DND-41 (cell line): ENCODE measurements at regions not wholly inside any gene's neighbourhood (a gene's known extent, or its start where the extent isn't known, plus 50 kb on each side); places are given as distances from the start of the nearest gene placed in this dataset.

Experiments
- ATAC-seq: fragments of 200-7000 bp; cut with Tn5 transposase; 3 replicates; pipeline ENCODE4 v1.9.1; 2021; ENCODE audit warnings: low read depth; ENCODE audit not compliant: insufficient read depth
- DNase-seq: peaks from one replicate; pipeline ENCODE4 v3.0.0-alpha.2; 2020
- H2AFZ ChIP-seq: 2 replicates; pipeline ENCODE4 v1.6.0; 2012; ENCODE audit warnings: low read depth, low read length
- H3K27ac ChIP-seq: 2 replicates; pipeline ENCODE4 v1.5.1; 2012; ENCODE audit warnings: low read length, inconsistent platforms
- H3K27me3 ChIP-seq: fragments of 200-600 bp; sonication (generic); 2 replicates; pipeline ENCODE4 v1.6.0; 2012; ENCODE audit warnings: low read length, mild to moderate bottlenecking, inconsistent platforms; ENCODE audit not compliant: insufficient read depth, poor library complexity
- H3K36me3 ChIP-seq: 2 replicates; pipeline ENCODE4 v1.5.1; 2012; ENCODE audit warnings: low read length, inconsistent platforms; ENCODE audit not compliant: insufficient read depth
- H3K4me1 ChIP-seq: 2 replicates; pipeline ENCODE4 v1.5.1; 2012; ENCODE audit warnings: mild to moderate bottlenecking, low read length; ENCODE audit not compliant: insufficient read depth
- H3K4me2 ChIP-seq: 2 replicates; pipeline ENCODE4 v1.6.0; 2012; ENCODE audit warnings: mild to moderate bottlenecking, moderate library complexity, low read length, inconsistent platforms; ENCODE audit not compliant: insufficient read depth
- H3K4me3 ChIP-seq, 2 experiments: fragments of 200-600 bp in 1 of 2; shearing (Covaris generic) in 1 of 2; 2 replicates each; pipeline ENCODE4 v1.5.1; 2012 to 2016; ENCODE audit warnings: inconsistent platforms in 2 of 2, low read length in 2 of 2, mild to moderate bottlenecking in 2 of 2, low read depth in 1 of 2, moderate library complexity in 1 of 2
- H3K79me2 ChIP-seq: 2 replicates; pipeline ENCODE4 v1.6.0; 2012; ENCODE audit warnings: low read length, inconsistent platforms; ENCODE audit not compliant: insufficient read depth
- H3K9ac ChIP-seq: 2 replicates; pipeline ENCODE4 v1.6.0; 2012; ENCODE audit warnings: low read depth, mild to moderate bottlenecking, inconsistent platforms, low read length, moderate library complexity
- H3K9me3 ChIP-seq: 2 replicates; pipeline ENCODE4 v1.5.1; 2012; ENCODE audit warnings: low read length, moderate library complexity, mild to moderate bottlenecking, inconsistent platforms; ENCODE audit not compliant: insufficient read depth, severe bottlenecking
- H4K20me1 ChIP-seq: 2 replicates; pipeline ENCODE4 v1.6.0; 2012; ENCODE audit warnings: low read length; ENCODE audit not compliant: insufficient read depth
- EZH2 ChIP-seq: IDR thresholded peaks from 3 replicates; pipeline ENCODE4 v1.6.1; 2012; ENCODE audit warnings: borderline replicate concordance, low read depth, mild to moderate bottlenecking, moderate library complexity, low read length, inconsistent platforms; ENCODE audit not compliant: severe bottlenecking
- TF ChIP-seq, protein P1 (sequence below): IDR thresholded peaks from 2 replicates; pipeline ENCODE4 v1.5.1; 2012; ENCODE audit warnings: borderline replicate concordance, low read length, moderate library complexity, mild to moderate bottlenecking; ENCODE audit not compliant: poor library complexity, severe bottlenecking; ENCODE audit errors: extremely low read depth

DNA sequence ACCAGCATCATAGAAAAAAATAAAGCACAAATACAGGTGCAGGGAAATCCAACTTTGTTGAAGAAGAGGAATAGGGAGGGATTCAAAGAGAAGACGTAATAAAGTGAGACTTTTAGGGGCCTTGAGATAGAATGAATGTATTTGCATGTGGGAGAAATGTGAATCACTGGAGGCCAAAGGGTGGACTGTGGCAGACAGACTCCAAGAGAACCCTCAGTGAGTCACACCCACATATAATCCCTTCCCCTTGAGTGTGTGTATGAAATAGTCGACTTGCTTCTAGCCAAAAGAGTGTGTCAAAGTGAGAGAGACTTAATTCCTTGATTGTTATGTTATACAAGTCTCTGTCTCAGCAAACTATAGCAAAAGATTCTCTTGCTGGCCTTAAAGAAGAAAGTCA, 101.3 kb upstream of the GHITM start:
- H3K27ac ChIP-seq: no peak overlapping the region
- H4K20me1 ChIP-seq: no peaks in the 10 kb centered on the region
- no peak overlapping the region for H3K4me3 ChIP-seq
- no peaks in the 10 kb centered on the region for H3K27me3 ChIP-seq
- no peaks in the 10 kb centered on the region for H3K9me3 ChIP-seq
- ATAC-seq (no peak), DNase-seq (no peak)
- no peak overlapping the region for H3K4me2 ChIP-seq
- TF ChIP-seq, protein P1, sequence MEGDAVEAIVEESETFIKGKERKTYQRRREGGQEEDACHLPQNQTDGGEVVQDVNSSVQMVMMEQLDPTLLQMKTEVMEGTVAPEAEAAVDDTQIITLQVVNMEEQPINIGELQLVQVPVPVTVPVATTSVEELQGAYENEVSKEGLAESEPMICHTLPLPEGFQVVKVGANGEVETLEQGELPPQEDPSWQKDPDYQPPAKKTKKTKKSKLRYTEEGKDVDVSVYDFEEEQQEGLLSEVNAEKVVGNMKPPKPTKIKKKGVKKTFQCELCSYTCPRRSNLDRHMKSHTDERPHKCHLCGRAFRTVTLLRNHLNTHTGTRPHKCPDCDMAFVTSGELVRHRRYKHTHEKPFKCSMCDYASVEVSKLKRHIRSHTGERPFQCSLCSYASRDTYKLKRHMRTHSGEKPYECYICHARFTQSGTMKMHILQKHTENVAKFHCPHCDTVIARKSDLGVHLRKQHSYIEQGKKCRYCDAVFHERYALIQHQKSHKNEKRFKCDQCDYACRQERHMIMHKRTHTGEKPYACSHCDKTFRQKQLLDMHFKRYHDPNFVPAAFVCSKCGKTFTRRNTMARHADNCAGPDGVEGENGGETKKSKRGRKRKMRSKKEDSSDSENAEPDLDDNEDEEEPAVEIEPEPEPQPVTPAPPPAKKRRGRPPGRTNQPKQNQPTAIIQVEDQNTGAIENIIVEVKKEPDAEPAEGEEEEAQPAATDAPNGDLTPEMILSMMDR: no peak
- TF ChIP-seq EZH2: no peak
- H3K9ac ChIP-seq: no peak overlapping the region
- no peak overlapping the region for H2AFZ ChIP-seq
- H3K4me1 ChIP-seq: no peaks in the 10 kb centered on the region
- H3K36me3 ChIP-seq: no peaks in the 10 kb centered on the region
- H3K79me2 ChIP-seq: no peaks in the 10 kb centered on the region

DNA sequence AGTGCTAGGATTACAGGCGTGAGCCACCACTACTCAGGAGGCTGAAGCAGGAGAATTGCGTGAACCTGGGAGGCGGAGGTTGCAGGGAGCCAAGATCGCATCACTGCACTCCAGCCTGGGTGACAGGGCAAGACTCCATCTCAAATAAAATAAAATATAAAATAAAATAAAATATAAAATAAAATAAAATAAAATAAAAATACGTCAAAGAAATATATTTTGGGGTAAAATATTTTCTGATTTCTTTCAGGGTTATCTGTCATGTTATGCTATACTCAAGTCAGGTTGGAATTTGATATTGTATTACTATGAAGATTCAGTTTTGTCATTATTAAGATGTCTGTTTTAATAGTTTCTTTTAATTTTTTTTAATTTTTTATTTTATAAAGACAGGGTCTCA, 99.4 kb upstream of the GHITM start:
- Histone ChIP-seq H2AFZ (no peak overlapping the region), H3K79me2 (no peaks in the 10 kb centered on the region), H3K36me3 (no peaks in the 10 kb centered on the region), H4K20me1 (no peaks in the 10 kb centered on the region), H3K9ac (no peak overlapping the region), H3K4me3 (no peak overlapping the region), H3K27ac (no peak overlapping the region), H3K27me3 (no peaks in the 10 kb centered on the region), H3K9me3 (no peaks in the 10 kb centered on the region), H3K4me1 (no peaks in the 10 kb centered on the region), H3K4me2 (no peak overlapping the region)
- ATAC-seq: no peak
- no peak for TF ChIP-seq EZH2
- TF ChIP-seq, protein P1: no peak
- DNase-seq: no peak

DNA sequence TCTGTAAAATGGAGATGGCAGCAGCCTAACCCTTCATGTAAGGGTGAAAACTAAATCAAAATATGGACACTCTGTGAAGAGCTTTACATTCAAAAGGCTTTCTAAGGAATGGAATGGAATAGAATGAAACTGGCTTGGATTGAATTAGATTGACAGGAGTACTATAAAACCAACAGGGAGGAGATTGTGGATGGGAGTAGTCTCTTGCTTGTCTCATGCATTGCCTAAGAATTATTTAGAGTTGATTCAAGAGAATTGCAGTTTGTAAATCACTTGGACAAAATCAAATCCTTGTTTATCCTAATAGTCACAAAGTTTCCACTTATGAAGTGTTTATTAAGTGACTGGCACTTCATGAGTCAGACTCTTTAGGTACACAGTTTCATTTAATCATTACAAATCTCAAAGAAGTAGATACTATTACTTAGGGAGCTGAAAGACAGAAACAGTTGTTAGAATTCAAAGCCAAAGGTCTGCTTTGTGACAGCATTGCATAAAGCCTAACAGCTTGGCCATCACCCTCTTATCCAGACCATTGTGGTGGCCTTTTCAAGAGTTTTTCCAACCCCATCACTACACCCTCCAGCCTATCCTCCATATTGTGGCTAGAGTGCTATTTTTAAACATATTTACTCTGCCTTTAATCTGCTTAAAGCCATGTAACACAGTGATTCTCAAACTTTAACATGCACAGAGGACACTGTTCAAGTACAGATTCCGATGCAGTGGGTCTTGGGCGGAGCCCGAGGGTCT, 91.9 kb upstream of the GHITM start:
- no peak overlapping the region for H2AFZ ChIP-seq
- H4K20me1 ChIP-seq: no peaks in the 10 kb centered on the region
- DNase-seq: no peak
- H3K4me3 ChIP-seq: no peak overlapping the region
- no peaks in the 10 kb centered on the region for H3K9me3 ChIP-seq
- no peaks in the 10 kb centered on the region for H3K79me2 ChIP-seq
- H3K4me1 ChIP-seq: no peaks in the 10 kb centered on the region
- no peaks in the 10 kb centered on the region for H3K36me3 ChIP-seq
- H3K27ac ChIP-seq: no peak overlapping the region
- H3K9ac ChIP-seq: no peak overlapping the region
- H3K4me2 ChIP-seq: no peak overlapping the region
- no peak for ATAC-seq
- TF ChIP-seq EZH2: no peak
- TF ChIP-seq, protein P1: no peak
- H3K27me3 ChIP-seq: no peaks in the 10 kb centered on the region

DNA sequence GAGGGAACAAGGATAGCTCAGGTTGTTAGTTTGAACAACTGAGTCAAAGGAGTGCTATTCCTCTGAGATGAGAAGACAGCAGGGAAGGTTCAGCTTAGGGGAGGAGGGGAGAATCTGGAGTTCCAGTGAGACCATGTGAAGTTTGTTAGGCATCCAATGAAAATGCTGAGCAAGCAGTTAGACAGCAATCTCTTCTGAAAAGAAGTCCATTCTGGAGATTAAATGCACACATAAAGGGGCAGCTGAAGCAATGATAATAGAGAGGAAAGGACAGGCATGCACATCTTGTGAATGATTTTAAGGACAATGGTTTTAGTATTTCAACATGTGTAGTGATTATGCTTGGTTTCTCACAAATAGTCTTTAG, 89.7 kb upstream of the GHITM start:
- H3K79me2 ChIP-seq: no peaks in the 10 kb centered on the region
- no peaks in the 10 kb centered on the region for H3K9me3 ChIP-seq
- TF ChIP-seq EZH2: no peak
- TF ChIP-seq, protein P1: no peak
- no peaks in the 10 kb centered on the region for H3K27me3 ChIP-seq
- no peaks in the 10 kb centered on the region for H3K4me1 ChIP-seq
- ATAC-seq (no peak), DNase-seq (no peak)
- H3K27ac ChIP-seq: no peak overlapping the region
- no peak overlapping the region for H3K4me2 ChIP-seq
- no peaks in the 10 kb centered on the region for H3K36me3 ChIP-seq
- H3K4me3 ChIP-seq: no peak overlapping the region
- H3K9ac ChIP-seq: no peak overlapping the region
- no peak overlapping the region for H2AFZ ChIP-seq
- no peaks in the 10 kb centered on the region for H4K20me1 ChIP-seq
